ENCODE measurements at regions not wholly inside any gene's neighbourhood (a gene's known extent, or its start where the extent isn't known, plus 50 kb on each side); places are given as distances from the start of the nearest gene placed in this dataset.

DNA sequence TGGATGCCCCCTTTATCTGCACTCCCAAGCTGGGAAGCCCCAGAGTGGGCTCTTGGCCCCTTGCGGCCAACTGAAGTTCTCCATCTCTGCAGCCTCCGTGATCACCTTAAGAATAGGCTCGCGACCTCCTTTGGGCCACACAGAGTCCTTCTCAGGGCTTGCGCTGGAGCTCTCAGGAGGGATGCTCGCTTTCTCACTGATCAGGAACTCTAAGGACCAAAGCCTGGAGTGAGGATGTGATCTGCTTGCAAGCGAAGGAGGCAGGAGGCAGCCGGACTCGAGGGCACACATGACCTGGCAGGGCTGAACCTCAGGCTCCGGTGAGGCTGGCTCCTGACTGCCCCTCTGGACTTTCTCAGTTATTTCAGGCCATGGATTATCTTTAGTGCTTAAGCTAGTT is 192.1 kb upstream of the MKI67 start:
- no peak for FAIRE-seq

GRCh38 chr10:128318913-128319312 is 192.7 kb upstream of the MKI67 start:
- FAIRE-seq, result no peak

DNA sequence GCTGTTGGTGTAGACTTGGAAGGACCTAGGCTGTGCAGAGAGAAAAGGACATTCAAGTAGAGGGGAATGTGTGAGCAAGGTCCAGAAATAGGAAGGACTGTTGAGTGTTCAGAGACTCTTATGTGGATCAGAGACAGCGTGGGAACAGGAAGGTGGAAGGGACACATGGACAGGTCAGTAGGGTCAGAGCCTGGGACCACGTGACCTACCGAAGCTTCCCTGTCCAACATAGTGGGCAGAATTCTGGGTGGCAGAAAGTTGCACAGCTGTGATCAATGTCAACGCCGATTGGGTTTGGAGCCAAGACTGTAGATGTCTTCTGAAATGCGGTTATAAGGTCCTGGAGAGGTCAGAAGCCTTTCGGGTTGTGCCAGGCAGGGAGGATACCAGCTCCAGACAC is 195.9 kb upstream of the MKI67 start:
- no peak for FAIRE-seq

DNA sequence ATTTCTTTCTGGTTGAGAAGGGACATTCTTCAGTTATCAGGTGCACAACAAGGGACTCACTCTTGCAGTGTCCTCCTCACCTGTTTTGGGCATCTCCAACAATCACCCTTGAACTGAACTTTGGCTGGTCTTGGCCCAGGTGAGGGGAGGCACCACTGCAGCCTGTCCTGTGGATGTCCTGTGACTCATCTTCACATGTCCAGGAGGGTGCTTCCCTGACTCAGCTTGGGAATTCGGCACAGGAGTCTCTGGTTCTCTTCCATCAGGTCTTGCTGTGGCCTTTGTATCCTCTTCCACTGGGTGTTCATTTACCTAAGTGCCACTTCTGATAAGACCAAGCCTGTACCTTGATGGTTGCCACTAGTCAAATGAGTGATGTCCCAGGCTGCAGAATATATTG is 196.7 kb upstream of the MKI67 start:
- FAIRE-seq, result no peak

DNA sequence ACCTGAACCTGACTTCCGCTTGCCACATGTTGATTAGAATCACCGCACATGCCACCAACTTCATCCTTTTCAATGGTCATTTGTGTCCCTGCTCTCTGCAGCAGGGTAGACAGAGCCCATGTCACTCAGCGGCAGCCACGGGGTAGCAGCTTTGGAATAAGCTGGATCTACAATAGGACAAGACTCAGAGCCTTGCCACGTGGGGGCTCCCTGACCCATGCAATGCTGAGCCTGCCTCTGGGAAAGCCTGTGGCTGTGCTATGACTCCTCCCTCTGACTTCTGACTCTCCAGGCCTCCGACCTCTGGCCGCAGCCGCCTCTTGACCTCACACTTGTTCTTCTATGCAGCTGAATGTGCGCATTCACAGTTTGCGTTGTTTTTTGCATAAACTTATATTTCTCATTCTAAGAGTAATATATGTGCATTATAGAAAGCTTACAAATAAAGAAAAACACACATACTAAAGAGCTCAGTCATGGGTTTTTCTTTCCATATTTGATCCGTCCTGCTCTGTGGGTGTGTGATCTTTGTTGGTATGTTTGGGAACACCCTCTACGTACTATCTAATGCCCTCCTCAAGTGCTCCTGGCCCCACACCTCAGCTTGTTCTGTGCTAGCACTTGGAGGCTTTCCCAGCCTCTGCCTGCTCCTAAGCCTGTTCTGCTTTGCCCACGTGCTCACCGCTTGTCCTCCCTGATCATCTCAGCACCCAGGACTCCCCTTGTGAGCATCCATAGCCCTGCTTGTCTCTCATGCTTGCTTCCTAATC is 198.0 kb upstream of the MKI67 start:
- FAIRE-seq, result no peak

DNA sequence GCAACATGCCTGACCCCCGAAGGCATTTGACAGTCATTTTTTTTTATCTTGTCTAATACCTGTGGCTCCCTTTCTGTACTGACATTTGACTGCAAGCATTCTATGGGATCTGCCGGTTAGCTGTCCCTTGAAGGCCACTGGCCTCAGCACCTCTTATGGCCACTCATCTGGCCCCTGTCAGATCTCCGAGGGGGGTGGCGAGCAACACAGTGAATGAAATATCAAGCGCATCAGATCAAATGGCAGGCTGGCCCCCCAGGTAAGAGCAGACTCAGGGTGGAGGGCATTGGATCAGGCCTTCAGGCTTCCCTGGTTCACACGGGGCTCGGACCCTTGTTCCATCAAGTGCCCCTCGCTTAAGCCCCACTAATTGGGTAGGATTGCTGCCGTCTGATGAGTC is 199.6 kb upstream of the MKI67 start:
- FAIRE-seq, result no peak

GRCh38 chr10:128326251-128326650 is 200.0 kb upstream of the MKI67 start:
- no peak for FAIRE-seq

GRCh38 chr10:128326851-128327250 is 200.6 kb upstream of the MKI67 start:
- no peak for FAIRE-seq

DNA sequence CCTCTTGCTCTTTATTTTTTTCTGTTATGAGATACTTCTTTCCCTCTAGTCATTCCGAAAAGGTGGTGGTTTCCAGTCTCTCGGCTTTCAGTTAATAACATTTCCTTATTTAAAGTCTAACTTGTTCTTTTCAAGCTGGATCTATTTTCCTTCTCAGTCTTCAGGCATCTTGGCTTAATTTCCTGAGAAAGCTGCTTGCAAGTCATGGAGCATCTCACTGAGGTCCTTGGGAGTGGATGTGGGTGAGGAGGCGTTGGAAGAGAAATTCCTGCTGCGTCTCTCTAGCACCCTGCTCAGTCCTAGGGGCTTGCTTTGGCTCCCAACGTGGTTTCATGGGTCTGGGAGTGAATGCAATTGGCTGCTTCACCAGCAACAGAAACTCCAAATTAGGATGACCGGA is 210.2 kb upstream of the MKI67 start:
- FAIRE-seq, result no peak

GRCh38 chr10:128337860-128338378 is 211.7 kb upstream of the MKI67 start:
- no peak for FAIRE-seq

- FAIRE-seq, result no peak
These were observed 212.7 kb upstream of the MKI67 start for GRCh38 chr10:128338951-128339350.

DNA sequence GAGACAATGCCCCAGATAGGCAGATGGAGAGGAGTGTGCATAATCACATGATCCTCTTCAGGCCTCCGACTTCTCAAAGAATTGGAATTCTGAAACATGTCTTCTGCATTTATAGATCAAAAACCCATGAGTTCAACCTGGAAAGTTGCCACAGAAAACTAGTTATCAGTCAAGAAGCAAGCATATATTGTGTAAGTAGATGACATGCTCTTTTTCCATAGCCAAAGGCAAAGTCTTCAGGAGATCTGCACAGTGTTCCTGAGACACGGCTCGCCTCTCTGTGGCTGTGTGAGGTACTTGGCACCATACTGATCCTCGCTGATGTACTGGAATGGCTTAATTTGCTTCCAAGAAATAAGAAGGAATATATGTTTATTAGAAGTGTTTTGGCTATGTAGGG is 213.5 kb upstream of the MKI67 start:
- no peak for FAIRE-seq

DNA sequence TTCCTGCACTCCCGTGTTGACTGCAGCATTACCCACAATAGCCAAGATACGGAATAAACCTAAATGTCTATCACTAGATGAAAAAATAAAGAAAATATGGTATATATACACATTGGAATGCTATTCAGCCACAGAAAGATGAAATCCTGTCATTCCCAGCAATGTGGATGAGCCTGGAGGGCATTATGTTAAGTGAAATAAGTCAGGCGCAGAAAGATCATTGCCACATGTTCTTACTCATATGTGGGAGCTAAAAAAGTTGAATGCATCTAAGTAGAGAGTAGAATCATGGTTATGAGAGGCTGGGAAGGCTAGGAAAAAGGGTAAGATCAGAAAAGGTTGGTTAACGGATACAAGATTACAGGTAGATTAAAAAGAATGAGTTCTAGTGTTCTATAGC is 219.1 kb upstream of the MKI67 start:
- FAIRE-seq, result no peak

DNA sequence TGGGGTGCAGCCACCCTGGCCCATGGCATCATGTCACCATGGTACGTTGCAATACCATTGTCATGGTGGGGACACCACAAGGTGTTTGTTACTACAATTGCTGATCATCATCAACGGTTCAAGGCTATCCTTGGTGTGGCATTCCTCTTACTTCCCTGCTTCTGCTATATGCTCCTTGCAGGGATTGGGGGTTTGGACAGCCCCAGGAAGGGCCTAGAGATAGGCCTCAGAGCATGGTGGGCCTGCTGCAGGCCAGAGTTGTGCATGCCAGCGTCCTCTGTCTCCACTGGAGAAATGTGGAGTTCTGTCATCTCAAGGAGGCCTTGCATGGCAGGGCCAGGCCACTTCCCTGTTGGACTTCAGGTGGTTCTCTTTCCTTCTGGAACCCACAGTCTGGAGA is 234.6 kb upstream of the MKI67 start:
- no peak for FAIRE-seq

GRCh38 chr10:128361487-128361886 is 235.3 kb upstream of the MKI67 start:
- FAIRE-seq, result no peak

- no peak for FAIRE-seq
These were observed 236.3 kb upstream of the MKI67 start for GRCh38 chr10:128362514-128362913.

DNA sequence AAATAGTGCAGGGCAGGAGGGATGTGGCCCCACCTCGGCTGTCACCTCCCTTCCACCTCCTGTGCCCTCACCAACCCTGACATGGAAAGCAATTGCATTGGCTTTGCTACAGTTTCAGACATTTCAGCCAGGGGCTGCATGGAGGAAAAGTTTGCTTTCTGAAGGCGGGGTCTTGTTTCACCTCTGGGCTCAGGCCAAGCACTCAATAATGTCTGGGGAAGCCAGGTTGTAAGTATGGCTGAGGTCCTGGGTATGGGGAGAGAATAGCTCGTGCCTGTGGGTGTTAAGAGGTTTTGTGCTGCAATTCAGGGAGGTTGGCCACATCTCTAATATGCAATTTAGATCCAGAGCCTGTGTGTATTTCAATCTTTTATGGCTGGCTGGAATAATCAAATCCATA is 238.4 kb upstream of the MKI67 start:
- no peak for FAIRE-seq

DNA sequence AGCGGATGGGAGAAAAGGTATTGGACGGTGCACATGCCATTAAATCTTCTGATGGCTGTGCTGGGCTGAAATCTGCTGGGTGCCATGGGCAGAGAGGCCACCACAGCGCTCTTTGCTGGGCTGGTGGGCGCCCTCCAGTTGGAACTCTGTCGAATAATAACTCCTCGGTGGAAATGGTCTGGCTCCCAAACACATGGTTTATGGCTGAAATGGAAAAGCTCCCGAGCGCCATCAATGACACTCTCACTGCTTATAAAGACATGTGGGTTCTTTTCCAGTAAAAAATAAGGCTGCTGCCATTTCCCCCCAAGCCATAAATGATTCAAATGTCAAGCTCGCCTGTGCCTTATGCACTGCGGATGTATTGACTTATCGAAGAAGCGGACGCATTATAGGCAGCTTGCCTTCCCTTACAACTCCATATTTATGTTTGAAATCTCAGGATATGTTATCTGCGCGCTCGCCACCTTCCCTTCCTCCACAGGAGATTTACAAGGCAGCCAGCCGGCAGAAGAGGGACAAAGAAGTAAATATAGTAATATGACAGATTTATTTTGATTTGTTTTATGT is 239.0 kb upstream of the MKI67 start:
- no peak for FAIRE-seq

GRCh38 chr10:128367807-128368206 is 241.6 kb upstream of the MKI67 start:
- FAIRE-seq, result no peak

DNA sequence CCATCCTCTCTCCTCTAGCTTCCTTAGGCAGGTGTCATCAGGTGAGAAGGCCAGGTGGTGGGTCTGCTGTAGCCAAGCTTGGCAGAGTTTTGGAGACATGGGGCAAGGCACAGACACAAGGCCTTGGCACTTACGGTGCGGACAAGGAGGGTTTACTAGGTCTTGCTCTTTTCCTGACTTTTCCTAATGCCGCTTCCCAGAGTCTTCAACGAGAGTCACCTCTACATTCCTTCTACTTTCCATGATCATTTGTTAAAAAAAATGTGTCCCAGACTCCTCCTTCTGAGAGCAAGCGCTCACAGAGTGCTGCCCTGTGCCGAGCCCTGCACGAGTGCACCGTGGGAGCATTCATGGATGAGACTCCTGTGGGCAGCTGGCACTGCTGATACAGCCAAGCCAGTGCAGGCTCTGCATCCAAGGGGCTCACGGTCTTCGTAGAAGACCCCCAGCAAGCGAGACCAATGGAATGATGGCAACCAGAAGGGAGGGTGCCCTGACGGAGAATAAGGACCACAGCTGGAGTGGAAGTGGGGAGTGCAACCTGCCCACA is 243.0 kb upstream of the MKI67 start:
- FAIRE-seq, result no peak

- FAIRE-seq, result no peak
These were observed 247.0 kb upstream of the MKI67 start for GRCh38 chr10:128373071-128373749.

DNA sequence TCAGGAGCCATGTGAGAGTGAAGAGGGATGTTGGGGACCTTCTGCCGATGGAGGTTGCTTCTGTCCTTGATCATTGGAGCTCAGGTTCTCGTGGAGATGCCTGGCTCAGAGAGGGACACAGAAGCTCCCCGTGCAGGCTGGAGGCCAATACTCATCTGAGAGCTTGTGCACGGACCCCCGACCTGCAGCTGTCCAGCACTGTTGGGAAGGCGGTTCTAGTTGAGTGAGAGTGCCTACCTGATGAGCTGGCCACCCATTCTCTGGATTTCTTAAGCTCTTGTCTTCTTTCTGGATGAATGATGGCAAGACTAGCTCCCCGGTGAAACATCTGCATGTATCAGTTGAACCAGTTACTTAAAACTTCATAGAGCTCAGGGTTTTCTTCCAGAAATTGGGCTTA is 247.6 kb upstream of the MKI67 start:
- FAIRE-seq, result no peak

DNA sequence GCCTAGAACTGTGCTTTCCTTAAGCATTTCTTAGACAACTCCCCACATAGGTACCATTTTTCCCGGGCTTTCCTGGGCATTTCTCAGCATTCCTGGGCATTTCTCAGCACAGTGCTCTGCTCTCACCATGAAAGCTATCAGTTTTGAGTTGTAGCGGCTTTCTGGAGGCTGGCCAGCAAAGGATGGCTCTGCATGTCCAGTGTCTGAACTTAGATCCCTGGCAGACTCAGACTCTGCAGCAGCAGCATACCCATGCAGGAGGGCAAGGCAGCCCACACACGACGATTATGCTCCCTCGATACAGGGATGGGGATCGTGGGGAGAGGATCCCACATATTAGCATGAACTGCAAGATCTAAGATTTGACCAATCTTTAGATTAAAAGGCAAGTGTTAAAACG is 248.9 kb upstream of the MKI67 start:
- no peak for FAIRE-seq

Data from A204.1 (cell line).